Left lung (tissue), 4 donors: ENCODE measurements at regions not wholly inside any gene's neighbourhood (a gene's known extent, or its start where the extent isn't known, plus 50 kb on each side); places are given as distances from the start of the nearest gene placed in this dataset.

Experiments used
- ATAC-seq: fragments of 200-7000 bp; cut with Tn5 transposase; one replicate; pipeline ENCODE4 v1.9.1; 2020; ENCODE audit warnings: moderate library complexity
- DNase-seq, 4 donors: peaks; one replicate each; pipeline ENCODE4 v3.0.0-alpha.2; 2013 to 2020
- H3K27ac ChIP-seq, 2 donors: fragments of 200-600 bp; sonication (generic) in 1 of 2; one replicate each; pipeline versions ENCODE4 v1.5.0 to v1.8.0; 2020 to 2021
- H3K27me3 ChIP-seq, 2 donors: fragments of 200-600 bp; sonication (generic) in 1 of 2; one replicate each; pipeline versions ENCODE4 v1.5.0 to v1.8.0; 2020 to 2021
- H3K36me3 ChIP-seq, 2 donors: fragments of 200-600 bp; sonication (generic) in 1 of 2; one replicate each; pipeline versions ENCODE4 v1.5.0 to v1.8.0; 2020 to 2021
- H3K4me1 ChIP-seq, 2 donors: fragments of 200-600 bp; one replicate each; pipeline ENCODE4 v1.8.0; 2021
- H3K4me3 ChIP-seq, 2 donors: fragments of 200-600 bp; sonication (generic) in 1 of 2; one replicate each; pipeline versions ENCODE4 v1.5.0 to v1.8.0; 2020 to 2021; ENCODE audit warnings: mild to moderate bottlenecking in 1 of 2
- H3K9me3 ChIP-seq, 2 donors: fragments of 200-600 bp; sonication (generic) in 1 of 2; one replicate each; pipeline versions ENCODE4 v1.5.0 to v1.8.0; 2020 to 2021
- CTCF ChIP-seq, 2 donors: fragments of 200-600 bp; sonication (generic) in 1 of 2; IDR thresholded peaks; one replicate each; pipeline versions ENCODE4 v1.5.0 to v1.8.0; 2021; ENCODE audit warnings: antibody characterized with exemption in 2 of 2
- intact Hi-C, 2 donors: fragments of 100-400 bp; cut with DNase I; formaldehyde crosslinking; loops; one replicate each; pipeline versions ENCODE4 v1.11.2 to v1.14.2; 2022
- donor health status: DM: no; HTN: yes; CAD: no.
- donor health status: DM: no; HTN: no; CAD: no.

DNA sequence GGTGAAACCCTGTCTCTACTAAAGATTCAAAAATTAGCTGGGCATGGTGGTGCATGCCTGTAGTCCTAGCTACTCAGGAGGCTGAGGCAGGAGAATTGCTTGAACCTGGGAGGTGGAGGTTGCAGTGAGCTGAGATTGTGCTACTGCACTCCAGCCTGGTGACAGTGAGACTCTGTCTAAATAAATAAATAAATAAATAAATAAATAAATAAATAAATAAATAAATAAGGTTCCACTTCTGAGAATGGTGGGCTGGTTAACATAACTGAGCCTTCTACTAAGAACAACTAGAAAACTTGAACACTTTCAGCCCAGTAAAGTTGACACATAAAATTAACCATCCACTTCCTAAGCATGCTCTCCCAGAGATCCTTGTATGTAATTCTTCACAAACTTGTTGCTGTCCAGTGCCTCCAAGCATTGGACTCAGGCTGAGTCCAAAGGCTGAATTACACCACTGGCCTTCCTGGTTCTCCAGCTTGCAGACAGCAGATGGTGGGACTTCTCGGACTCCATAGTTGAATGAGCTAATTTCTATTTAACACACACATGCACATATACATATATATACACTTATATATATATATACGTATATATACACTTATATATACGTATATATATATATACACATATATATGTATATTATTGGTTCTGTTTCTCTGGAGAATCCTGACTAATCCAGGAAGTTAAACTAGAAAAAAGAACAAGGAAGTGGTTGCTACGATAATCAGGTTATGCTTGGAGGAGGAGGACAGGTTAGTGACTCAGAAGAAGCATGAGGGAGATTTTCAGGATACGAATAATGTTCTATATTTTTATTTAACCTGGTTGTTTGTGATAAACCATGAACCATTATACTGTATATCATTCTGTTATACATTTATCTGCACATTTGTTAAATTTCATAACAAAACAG, 348.8 kb downstream of the METTL4 start:
- no peak overlapping the region for H3K27ac ChIP-seq
- no peak for TF ChIP-seq CTCF (IDR thresholded peaks at IDR 0.05)
- H3K9me3 ChIP-seq: no peaks in the 10 kb centered on the region
- no peak overlapping the region for H3K4me3 ChIP-seq
- DNase-seq: no peak
- no peaks in the 10 kb centered on the region for H3K36me3 ChIP-seq
- intact Hi-C loops: no loop called here
- ATAC-seq: no peak
- H3K27me3 ChIP-seq: no peaks in the 10 kb centered on the region
- H3K4me1 ChIP-seq: no peaks in the 10 kb centered on the region

- Histone ChIP-seq H3K4me1 (no peaks in the 10 kb centered on the region), H3K4me3 (no peak overlapping the region), H3K27ac (no peak overlapping the region), H3K36me3 (no peaks in the 10 kb centered on the region), H3K27me3 (no peaks in the 10 kb centered on the region), H3K9me3 (no peaks in the 10 kb centered on the region)
- intact Hi-C loops: no loop called here
- no peak for TF ChIP-seq CTCF (IDR thresholded peaks at IDR 0.05)
- DNase-seq (peak in 2 of 4 donors; percentile 7 to 14), ATAC-seq (peak; percentile 70)
Measured at GRCh38 chr18:2223449-2223848, 347.9 kb downstream of the METTL4 start.

- Histone ChIP-seq H3K36me3 (no peaks in the 10 kb centered on the region), H3K9me3 (no peaks in the 10 kb centered on the region), H3K4me3 (no peak overlapping the region), H3K27me3 (no peaks in the 10 kb centered on the region), H3K4me1 (no peaks in the 10 kb centered on the region), H3K27ac (no peak overlapping the region)
- ATAC-seq (peak; percentile 84), DNase-seq (peak in 2 of 4 donors; percentile 10 to 33)
- TF ChIP-seq CTCF (IDR thresholded peaks at IDR 0.05): peak in 1 of 2 donors; percentile 50
- intact Hi-C loops: no loop called here
Measured at GRCh38 chr18:2223849-2224248, 347.5 kb downstream of the METTL4 start.

DNA sequence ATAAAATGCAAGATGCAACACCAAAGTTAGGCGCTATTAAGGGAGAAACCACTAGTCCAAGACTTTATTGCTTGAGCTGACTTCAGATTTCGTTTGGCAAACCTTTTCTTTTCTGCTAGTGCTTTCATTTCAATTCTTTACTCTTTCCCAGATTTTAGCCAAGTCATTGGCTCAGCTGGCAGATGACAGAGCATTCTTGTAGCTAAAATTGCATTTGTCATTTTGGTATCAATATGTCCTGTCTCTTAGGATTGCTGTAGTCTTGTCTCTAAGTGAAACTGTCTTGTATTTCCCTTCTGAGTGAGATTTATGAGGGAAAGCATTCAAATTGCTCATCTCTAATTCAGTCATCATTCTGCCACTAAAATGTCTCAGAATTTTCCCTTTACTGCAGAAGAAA, 335.1 kb downstream of the METTL4 start:
- intact Hi-C loops: no loop called here
- DNase-seq (no peak), ATAC-seq (no peak)
- Histone ChIP-seq H3K27me3 (peaks cover 4 to 19% of the 10 kb centered on the region in 2 donors), H3K4me1 (no peaks in the 10 kb centered on the region), H3K36me3 (no peaks in the 10 kb centered on the region), H3K9me3 (no peaks in the 10 kb centered on the region), H3K27ac (no peak overlapping the region), H3K4me3 (no peak overlapping the region)
- TF ChIP-seq CTCF (IDR thresholded peaks at IDR 0.05): no peak

GRCh38 chr18:2237706-2238105, 333.6 kb downstream of the METTL4 start:
- no peaks in the 10 kb centered on the region for H3K36me3 ChIP-seq
- TF ChIP-seq CTCF (IDR thresholded peaks at IDR 0.05): no peak
- intact Hi-C loops: no loop called here
- H3K27me3 ChIP-seq: peaks cover 4 to 19% of the 10 kb centered on the region in 2 donors
- H3K9me3 ChIP-seq: no peaks in the 10 kb centered on the region
- H3K4me3 ChIP-seq: no peak overlapping the region
- H3K4me1 ChIP-seq: no peaks in the 10 kb centered on the region
- ATAC-seq (no peak), DNase-seq (no peak)
- H3K27ac ChIP-seq: no peak overlapping the region
